ENCODE measurements at regions not wholly inside any gene's neighbourhood (a gene's known extent, or its start where the extent isn't known, plus 50 kb on each side); places are given as distances from the start of the nearest gene placed in this dataset.

GRCh38 chr9:16291921-16292320 is 578.5 kb downstream of the BNC2 start:
- Histone ChIP-seq H3K9me1 (ENCODE audit: control insufficient read depth, insufficient read depth, low read length) (no peaks in the 10 kb centered on the region), H3K36me3 (ENCODE audit: control insufficient read depth, insufficient read depth, low read length) (no peaks in the 10 kb centered on the region), H3K27ac (ENCODE audit: extremely low read depth, low read depth, low read length) (no peak overlapping the region), H3K9ac (ENCODE audit: insufficient read depth in 1 of 2, low read depth in 2 of 2, low read length in 2 of 2) (no peak overlapping the region), H3K4me3 (no peak overlapping the region), H3K79me2 (ENCODE audit: control insufficient read depth, insufficient read depth, low read length) (no peaks in the 10 kb centered on the region), H2AFZ (ENCODE audit: low read depth, low read length) (no peak overlapping the region), H3K9me3 (replicated peaks; ENCODE audit: control insufficient read depth, insufficient read depth, low read depth, low read length) (no peaks in the 10 kb centered on the region), H3K4me2 (ENCODE audit: insufficient read depth, low read length) (no peak overlapping the region), H3K27me3 (ENCODE audit: control insufficient read depth in 2 of 2, insufficient read depth in 2 of 2, low read length in 2 of 2) (no peaks in the 10 kb centered on the region), H3K4me1 (replicated peaks in 1 of 2; ENCODE audit: control insufficient read depth in 2 of 2, insufficient read depth in 2 of 2, low read length in 2 of 2) (no peaks in the 10 kb centered on the region), H4K20me1 (replicated peaks; ENCODE audit: control insufficient read depth, insufficient read depth, low read length) (no peaks in the 10 kb centered on the region)
- no peak for FAIRE-seq
- no peak for ATAC-seq
- intact Hi-C loops (cut with micrococcal nuclease) (no loop called here), in situ Hi-C loops (cut with MboI) (no loop called here)
- WGBS (ENCODE audit: insufficient coverage, low coverage, missing lambda C conversion rate), result 0% methylated on average over 3 of the region's 4 CpGs
- no peak for DNase-seq (ENCODE audit: extremely low read depth in 1 of 4, low spot score in 3 of 4)
- ChIA-PET POLR2A (no interaction called here), CTCF (ENCODE audit: low intra/inter-chr PET ratio) (no interaction called here)
- no TSS peak for BruUV-seq (replicated peaks)
- TF ChIP-seq SAFB2 (IDR thresholded peaks at IDR 0.05; ENCODE audit: borderline replicate concordance, low read depth, low read length, severe bottlenecking) (no peak), PHB2 (IDR thresholded peaks at IDR 0.05; ENCODE audit: low read depth) (no peak), NCOA1 (IDR thresholded peaks at IDR 0.05; ENCODE audit: low read depth) (no peak), ZNF311 (CRISPR knock-in tag; IDR thresholded peaks at IDR 0.05) (no peak), HMGXB4 (CRISPR knock-in tag; IDR thresholded peaks at IDR 0.05) (no peak), RBBP5 (IDR thresholded peaks at IDR 0.05; ENCODE audit: borderline replicate concordance, insufficient read depth, low read length, poor library complexity, severe bottlenecking) (no peak), ZBTB7A (IDR thresholded peaks at IDR 0.05; ENCODE audit: borderline replicate concordance, control insufficient read depth, low read depth, low read length) (no peak), TBL1XR1 (IDR thresholded peaks at IDR 0.05; ENCODE audit: low read length in 2 of 2) (no peak), CHCHD3 (CRISPR knock-in tag; IDR thresholded peaks at IDR 0.05) (no peak), MYNN (IDR thresholded peaks at IDR 0.05) (no peak), MYNN (CRISPR knock-in tag; IDR thresholded peaks at IDR 0.05) (no peak), NFIX (CRISPR knock-in tag; IDR thresholded peaks at IDR 0.05; ENCODE audit: low read depth) (no peak), JUN (IDR thresholded peaks at IDR 0.05; ENCODE audit: borderline replicate concordance, low read depth, low read length) (no peak), JUN (CRISPR knock-in tag; IDR thresholded peaks at IDR 0.05; ENCODE audit: borderline replicate concordance) (no peak), MAFK (IDR thresholded peaks at IDR 0.05; ENCODE audit: low read length) (no peak)
- TF ChIP-seq, protein P1, sequence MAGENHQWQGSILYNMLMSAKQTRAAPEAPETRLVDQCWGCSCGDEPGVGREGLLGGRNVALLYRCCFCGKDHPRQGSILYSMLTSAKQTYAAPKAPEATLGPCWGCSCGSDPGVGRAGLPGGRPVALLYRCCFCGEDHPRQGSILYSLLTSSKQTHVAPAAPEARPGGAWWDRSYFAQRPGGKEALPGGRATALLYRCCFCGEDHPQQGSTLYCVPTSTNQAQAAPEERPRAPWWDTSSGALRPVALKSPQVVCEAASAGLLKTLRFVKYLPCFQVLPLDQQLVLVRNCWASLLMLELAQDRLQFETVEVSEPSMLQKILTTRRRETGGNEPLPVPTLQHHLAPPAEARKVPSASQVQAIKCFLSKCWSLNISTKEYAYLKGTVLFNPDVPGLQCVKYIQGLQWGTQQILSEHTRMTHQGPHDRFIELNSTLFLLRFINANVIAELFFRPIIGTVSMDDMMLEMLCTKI (IDR thresholded peaks at IDR 0.05; ENCODE audit: partially characterized antibody), result no peak

All from K562 (cell line).